ENCODE measurements at regions not wholly inside any gene's neighbourhood (a gene's known extent, or its start where the extent isn't known, plus 50 kb on each side); places are given as distances from the start of the nearest gene placed in this dataset.
"Not testable (repeated sequence)": the region's sequence is repeated elsewhere in the genome, so short reads cannot be mapped to it uniquely, and the experiment has no call there.

DNA sequence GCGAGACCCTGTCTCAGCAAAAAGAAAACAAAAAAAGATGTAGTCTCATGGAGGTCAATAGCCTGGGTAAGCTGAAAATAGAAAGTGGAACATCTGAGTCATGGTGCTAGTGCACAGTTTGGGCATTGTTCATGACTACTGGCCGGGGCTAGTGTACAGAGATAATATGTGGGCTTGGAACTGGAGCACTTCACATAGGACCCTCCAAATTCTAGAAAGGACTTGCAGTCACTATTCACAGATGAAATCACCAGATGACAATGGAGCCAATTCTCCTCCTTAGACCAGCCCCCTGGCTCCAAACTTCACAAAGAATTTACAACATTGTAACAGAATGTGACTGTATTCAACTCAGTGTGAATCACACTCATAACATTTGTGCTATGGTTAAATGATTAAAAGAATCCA lies 367.8 kb upstream of the SLC7A11 start:
- no peak for DNase-seq

DNA sequence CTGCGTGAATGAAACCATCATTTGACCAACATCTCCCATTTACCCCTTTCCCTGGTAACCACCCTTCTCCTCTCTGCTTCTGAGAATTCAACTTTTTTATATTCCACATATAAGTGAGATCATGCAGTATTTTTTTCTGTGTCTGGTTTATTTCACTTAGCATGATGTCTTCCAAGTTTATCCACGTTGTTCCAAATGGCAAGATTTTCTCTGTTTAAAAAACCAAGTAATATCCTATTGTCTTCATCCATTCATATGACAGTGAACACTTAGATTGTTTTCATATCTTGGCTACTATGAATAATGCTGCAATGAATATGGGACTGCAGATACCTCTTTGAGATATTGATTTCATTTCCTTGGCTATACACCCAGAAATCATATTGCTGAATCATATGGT lies 362.4 kb upstream of the SLC7A11 start:
- no peak for DNase-seq

DNA sequence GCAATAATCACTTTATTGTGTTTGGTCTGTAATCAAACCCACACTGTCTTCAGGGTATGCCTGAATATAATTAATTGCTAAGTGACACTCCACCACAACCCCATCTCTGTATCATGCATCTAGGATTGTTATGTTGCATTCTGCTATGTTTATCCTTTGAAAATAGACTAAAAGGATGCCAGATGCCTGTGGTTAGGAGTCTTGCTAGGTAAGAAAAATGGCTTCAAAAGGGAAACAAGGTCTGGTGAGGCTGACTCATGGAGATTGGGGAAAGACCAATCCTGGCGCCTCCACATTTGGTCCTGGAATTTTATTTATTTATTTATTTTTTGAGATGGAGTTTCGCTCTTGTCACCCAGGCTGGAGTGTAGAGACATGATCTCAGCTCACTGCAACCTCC lies 360.5 kb upstream of the SLC7A11 start:
- DNase-seq = no peak

DNA sequence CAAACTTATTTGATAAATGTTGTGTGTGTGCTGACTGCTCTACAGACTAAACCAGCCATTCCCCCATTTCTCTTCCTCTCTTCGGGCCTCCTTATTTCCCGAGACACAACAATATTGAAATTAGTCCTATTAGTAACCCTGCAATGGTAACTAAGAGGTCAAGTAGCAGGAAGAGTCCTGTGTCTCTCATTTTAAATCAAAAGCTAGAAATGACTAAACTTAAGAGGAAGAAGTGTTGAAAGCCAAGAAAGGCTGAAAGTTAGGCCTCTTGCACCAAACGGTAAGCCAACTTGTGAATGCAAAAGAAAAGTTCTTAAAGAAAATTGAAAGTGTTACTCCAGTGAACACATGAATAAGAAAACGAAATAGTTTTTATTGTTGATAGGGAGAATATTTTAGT lies 357.8 kb upstream of the SLC7A11 start:
- no peak for DNase-seq

DNA sequence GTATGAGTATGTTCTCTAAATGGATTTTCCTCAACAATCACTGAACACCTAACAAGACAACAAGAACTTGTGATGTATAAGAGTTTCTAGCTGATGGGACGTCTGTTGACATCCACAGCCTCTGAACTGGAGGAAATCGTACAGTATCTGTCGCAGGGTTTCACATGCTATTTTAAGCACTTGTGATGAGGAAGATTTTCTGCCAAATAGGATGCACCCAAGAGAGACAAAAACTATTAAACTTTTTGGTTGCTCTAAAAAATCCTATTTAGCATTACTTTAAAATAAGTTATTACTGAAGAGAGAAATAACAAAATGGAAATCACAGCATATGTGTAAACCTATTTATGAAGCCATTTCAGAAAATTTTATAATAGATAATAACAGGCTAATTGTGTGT lies 356.1 kb upstream of the SLC7A11 start:
- no peak for DNase-seq

DNA sequence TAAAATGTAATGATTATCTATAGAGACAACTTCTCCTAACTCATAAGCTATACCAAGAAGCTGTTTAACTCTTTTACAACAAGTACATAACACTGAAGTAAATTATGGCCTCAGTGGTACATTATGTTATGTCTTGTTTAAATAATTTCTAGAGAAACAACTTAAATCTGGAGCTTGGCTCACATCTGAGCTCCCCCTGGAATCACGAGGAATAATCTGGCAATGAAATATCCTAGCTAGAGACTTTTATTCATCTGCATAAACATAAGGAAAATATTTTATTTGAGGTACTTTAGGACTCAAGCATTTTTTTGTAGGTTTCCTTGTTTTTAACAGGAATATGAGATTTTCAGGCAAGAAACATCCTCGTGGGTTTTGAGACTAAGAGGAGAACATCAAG lies 354.7 kb upstream of the SLC7A11 start:
- no peak for DNase-seq

DNA sequence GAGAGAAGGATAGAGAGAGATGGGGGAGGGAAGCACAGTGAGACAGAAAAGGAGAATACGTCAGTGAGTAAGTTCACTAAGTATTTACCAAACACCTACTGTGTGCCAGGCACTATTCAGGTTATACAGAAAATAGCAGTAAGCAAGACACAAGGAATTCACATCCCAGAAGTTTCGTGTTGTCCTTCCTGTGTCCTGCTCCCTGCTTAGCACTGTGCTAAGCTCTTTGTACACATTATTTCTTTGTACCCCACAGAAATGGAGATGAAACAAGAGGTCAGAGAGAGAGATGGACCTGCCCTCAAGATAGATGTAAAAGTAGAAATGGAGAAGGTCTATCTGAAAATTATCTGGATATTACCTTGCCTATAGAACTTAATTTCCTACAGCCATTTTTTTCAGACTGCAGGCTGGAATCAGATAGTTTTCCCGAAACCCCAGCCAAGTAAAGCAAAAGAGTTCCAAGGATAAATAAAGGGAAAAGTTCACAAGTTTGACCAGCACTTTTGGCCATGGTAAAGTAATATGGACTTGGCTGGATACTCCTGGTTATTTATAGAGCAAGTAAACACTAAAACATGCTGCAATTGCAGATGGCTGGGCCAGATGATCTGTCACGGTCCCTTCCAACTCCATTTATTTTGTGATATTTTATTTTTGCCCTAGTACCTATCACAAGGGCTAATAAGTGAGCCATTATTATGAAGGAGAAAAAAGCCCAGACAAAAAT lies 353.7 kb upstream of the SLC7A11 start:
- no peak for DNase-seq

DNA sequence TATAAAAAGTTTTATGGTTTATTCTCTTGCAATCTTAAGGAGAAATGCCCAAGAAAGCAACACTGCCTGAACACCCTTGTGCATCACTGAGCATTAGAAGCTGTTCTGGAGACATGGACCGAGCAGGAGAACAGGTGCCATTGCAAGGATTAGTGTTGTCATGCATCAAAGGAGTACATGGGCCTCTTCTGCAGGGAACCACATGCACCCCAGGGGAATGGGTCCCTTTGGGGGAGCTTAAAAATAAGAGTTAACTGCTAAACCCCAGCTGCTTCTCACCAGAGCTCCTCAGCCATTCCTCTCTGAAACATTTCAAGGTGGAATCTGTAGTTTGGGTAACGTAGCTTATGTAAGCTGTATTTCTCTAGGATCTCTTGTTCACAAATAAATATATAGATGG lies 353.0 kb upstream of the SLC7A11 start:
- DNase-seq = no peak

DNA sequence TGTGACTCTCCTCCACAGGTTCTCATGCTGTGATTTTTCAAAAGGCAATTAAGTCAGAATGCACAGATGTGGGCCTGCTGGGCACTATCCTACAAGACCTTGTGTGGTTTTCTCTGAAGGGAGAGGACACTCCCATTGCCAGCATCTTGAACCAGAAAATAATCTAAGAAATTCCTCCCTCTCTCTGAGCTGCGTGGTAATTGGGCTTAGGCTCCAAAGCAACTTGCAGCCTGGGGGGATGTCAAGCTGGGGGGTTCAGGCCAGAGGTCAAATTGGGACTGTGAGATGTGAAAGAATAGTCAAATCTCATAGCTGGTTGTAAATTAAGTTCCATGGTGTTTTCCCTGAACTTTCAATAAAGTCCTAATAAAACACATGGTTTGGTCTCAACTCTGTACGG lies 350.6 kb upstream of the SLC7A11 start:
- no peak for DNase-seq

DNA sequence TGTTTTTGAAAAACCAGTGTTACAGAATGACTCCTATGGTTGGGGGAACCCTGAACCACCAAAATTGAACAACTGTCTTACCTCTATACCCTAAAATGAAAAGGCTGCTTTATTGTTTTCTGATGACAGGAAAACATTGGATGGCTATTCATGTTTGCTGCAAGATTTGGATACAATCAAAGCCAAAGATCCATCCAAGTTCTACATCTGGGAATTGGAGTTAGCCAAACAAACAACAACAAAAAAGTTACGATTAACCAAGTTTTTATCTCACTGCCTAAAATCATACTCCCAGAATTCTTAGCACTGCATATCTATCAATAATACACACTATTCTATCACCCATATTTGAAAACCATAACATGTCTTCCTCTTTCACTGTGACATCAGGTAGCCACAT lies 349.7 kb upstream of the SLC7A11 start:
- no peak for DNase-seq

DNA sequence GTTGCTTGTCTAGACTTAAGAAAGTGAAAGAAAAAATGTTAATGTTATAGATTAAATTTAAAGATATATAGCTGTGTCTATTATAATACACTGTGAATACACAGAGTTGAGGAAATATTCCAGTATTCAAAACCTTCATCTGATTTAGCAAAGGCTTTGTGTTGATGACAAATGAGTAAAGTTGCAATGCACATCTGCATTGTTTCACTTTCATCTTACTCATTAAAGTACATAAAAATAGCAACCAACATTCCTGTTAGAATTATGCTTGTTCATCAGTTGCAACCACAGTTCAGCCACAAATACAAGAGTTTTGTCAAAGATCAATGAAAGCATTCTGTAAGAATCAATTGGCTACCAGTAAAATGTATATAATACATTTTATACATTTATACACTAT lies 346.4 kb upstream of the SLC7A11 start:
- no peak for DNase-seq

DNA sequence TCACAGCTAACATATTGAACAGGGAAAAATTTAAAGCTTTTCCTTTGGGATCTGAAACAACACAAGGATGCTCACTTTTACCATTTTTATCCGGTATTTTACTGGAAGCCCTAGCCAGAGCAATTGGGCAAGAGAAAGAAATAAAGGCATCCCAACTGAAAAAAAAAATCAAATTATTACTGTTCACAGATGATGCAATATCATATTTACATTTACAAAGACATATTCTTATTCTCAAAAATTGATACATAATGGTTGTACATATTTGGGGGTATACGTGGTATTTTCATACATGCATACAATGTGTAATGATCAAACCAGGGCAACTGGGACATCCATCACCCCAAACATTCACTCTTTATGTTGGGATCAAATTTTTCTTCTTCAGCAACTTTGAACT lies 337.0 kb upstream of the SLC7A11 start:
- no peak for DNase-seq

DNA sequence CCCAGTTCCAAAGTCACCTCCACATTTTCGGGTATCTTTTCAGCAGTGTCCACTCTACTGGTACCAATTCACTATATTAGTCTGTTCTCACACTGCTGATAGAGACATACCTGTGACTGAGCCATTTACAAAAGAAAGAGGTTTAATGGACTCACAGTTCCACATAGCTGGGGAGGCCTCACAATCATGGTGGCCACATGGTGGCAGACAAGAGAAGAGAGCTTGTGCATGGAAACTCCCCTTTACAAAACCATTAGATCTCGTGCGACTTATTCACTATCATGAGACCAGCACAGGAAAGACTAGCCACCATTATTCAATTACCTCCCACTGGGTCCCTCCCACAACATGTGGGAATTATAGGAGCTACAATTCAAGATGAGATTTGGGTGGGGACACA lies 335.7 kb upstream of the SLC7A11 start:
- not testable (repeated sequence) for DNase-seq

DNA sequence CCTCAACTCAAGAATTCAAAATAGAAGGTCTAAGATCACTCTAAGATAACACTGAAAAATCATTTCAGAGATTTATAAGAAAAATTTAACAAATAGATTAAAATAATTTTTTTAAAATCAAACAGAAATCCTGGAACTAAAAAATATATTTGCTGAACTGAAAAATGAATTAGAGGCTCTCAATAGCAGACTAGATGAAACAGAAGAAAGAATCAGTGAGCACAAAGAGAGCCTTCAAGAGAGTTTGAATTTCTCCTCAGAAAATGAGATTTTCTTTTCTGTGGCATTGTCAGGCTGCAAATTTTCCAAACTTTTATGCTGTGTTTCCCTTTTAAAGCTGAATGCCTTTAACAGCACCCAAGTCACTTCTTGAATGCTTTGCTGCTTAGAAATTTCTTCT lies 335.0 kb upstream of the SLC7A11 start:
- DNase-seq = no peak

DNA sequence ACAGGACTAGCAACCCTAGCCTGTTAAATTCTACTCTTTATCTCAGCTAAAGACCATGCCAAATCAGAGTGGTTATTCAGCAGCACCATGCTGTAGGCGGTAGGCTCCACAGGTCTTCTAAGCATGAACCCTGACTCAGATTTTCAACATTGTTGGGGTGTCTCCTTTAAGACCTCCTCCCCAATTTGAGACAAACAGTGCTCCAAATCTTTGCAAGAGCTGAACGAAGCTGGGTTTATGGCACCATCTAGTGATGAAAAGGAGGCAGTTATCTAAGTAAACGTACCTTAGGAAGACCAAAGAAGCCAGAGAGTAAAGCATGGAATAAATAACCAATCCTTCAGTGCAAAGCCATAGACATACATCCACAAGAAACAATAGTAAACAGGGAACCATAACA lies 334.5 kb upstream of the SLC7A11 start:
- no peak for DNase-seq

DNA sequence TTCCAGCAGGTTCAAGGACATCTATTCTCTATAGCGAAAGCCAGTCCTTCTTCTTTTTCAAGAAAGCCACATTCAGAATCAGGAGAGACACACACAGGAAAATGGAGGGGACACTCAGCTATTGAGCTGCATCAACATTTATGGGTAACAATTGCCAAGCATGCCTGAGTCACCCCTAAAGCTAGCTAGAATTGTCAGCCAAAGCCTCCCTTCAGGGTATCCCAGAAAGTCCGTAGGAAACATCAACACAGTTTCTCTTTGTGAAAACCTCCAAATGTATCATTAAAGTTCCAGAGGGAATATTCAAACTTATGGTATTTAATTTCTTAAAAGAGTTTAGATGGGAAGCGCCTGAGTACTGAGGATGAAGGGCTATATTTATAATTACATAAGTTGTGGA lies 331.1 kb upstream of the SLC7A11 start:
- no peak for DNase-seq

DNA sequence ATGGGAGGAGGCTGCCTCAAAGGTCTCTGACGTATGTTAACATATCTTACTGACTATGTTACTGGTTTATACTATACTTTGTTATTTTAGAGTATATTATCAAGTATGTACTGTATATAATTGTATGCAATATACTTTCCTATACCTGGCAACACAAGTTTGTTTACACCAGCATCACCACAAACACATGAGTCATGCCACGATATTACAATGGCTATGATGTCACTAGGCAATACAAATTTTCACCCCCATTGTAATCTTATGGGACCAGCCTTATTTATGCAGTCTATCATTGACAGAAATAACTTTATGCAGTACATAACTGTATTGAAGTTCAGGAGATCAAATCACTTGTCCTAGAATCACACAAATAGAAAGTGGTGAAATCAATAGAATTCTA lies 329.9 kb upstream of the SLC7A11 start:
- no peak for DNase-seq

DNA sequence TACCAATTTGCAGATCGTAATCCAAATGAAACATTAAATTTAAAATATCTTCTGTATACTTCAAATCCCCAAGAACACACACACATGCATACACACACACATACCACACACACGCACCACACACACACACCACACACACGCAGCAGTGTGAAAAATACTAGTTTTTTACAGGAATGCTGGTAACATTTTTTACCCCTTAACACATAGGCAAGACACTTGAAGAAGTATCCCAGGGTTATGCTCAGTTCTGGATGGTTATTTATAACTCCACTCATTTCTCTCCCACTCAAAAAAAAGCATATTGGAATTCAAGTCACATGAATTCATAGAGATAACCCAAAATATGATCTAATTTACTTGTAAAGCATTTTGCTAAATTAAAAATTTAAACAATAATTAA lies 325.5 kb upstream of the SLC7A11 start:
- DNase-seq = no peak

DNA sequence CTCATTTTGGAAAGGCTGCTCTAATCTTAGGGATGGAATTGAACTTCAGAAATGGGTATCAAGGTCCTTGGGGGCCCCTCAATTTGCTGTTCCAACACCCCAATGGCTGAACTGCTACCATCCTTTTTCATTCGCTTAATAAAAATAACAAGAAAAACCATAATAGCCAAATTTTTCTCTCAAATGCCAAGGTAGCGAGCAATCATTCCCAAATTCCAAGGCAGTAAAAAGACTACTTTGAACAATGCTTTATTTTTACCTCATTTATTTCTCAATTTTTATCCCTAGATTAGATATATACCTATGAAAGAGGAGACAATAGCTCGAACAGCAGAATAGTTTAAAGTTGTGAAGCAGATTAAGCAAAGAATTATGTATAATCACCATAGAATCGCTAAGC lies 323.4 kb upstream of the SLC7A11 start:
- DNase-seq = no peak

DNA sequence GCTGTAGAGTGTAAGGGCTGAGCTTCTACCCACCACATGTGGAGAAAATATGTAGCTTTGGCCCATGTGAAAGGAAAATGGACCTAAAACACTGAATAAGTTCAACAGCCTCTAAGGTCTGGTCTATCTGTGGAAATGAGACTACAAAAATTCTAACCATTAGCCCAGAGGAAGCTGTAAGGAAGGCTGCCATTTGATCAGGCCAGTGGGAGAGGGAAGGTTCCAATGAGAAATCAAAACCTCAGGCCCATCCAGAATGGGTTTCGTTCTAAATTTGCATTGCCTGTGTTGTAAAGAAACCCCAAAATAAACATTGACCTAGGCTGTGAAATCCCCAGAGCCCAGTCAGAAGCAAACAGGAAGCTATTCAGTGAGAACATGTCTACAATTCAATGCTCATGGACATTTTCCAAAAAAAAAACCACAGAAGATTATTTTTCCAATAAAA lies 320.4 kb upstream of the SLC7A11 start:
- no peak for DNase-seq

DNA sequence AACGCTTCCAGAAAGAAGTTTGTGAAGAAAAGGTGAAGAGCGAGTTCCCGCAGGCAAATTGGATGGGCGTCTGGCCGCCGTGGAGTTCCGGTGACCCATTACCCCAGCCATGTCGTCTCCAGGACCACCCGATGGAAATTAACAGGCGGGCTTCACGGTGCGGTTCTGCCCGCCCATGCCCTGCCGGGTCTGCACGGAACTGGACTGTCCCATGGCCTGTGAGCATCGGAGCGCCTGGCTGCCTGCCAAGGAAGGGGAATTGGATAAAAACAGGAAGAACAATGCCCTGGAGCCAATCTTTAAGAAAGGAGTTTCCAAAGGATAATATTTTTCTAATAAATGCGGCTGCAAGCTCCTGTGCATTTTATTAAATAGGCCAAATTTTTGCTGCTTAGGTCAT lies 319.8 kb upstream of the SLC7A11 start:
- DNase-seq = no peak

DNA sequence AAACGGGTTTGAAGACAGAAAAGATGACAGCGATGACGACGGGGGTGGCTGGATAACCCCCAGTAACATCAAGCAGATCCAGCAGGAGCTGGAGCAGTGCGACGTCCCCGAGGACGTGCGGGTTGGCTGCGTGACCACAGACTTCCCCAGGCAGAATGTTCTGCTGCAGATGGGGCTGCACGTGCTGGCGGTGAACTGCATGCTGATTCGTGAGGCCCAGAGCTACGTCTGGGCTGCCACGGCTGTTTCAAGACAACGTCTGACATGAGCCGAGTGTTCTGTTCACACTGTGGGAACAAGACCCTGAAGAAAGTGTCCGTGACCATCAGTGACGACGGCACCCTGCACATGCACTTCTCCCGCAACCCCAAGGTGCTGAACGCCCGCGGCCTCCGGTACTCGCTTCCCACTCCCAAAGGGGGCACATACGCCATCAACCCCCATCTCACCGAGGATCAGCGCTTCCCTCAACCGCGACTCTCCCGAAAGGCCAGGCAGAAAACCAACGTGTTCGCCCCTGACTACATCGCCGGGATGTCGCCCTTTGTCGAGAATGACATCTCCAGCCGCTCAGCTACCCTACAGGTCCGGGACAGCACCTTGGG lies 319.2 kb upstream of the SLC7A11 start:
- no peak for DNase-seq

DNA sequence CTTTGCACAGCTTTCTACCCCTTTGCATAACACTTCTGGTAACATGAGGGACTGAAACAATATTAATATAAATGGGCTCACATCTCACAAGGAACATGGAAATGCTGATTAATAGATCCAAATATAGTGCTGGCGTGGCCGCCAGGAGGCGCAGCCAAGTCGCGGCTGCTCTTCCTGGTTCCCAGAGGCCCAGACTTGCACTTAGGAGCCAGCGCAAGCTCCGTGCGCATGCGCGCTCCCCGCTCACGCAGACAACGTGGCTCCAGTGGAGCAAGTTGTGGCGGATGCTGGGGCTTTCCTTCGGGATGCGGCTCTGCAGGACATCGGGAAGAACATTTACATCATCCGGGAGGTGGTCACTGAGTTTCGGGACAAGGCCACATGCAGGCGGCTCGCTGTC lies 318.3 kb upstream of the SLC7A11 start:
- DNase-seq = no peak

DNA sequence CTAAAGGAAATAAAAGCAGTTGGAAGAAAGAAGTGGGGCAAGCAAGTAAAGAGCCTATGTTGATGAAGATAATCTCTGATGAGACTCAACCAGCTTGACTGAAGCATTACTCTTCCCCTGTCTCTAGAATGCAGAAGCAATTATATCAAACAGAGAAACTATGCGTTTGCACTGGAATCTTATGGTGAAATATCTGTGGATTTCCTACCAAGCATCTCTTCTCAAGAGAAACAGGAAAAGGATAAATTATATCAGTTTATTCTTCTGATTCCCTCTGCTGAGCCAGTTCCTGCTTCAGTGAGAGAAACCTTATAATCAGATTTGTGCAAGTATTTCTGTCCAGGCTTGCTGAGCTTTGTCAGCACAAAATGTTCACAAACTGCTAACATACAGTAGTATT lies 316.7 kb upstream of the SLC7A11 start:
- no peak for DNase-seq

DNA sequence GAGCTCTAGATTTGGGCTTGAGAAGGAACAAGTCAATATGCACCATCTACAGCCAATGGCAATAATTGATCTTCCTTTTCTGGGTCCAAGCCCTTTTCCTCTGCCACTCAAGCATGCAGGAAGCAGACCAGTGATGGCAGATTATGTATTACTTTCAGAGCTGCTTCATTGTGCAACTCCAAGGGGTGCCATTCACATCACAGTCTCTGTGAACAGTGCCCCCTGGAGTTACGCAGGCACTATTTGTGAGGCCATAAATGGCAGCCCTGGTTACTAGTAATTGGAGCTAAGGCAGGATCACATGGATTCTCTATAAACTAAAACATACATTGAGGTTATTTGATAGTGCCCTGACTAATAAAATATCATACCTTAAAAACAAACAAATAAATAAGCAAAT lies 313.4 kb upstream of the SLC7A11 start:
- DNase-seq = no peak
